ENCODE measurements at regions not wholly inside any gene's neighbourhood (a gene's known extent, or its start where the extent isn't known, plus 50 kb on each side); places are given as distances from the start of the nearest gene placed in this dataset.

DNA sequence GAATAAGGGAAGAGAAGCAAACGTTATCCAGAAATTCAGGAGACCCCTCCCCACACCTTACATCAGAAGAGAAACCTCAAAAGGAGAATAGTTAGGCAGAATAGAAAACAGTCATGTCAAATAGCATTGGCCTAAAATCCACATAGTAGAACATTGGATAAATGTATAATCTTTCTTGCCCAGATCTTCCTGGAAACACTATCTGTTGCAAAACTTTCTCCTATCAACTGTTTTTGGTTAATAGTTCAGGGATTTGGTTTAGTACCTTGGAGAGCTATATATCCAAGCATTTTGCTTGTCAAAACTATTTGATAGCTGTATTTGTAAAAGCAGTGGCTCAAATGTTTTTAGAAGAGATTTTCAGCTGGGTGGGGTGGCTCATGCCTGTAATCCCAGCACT, 74.3 kb upstream of the PHACTR2 start:
- H3K18ac ChIP-seq (ENCODE audit: low read length) = no peak overlapping the region
- no peak overlapping the region for H3K4ac ChIP-seq (ENCODE audit: low read length)
- no peak overlapping the region for H4K91ac ChIP-seq (ENCODE audit: low read depth, low read length, poor library complexity)
- no CpG with 5 or more reads among the region's 1 CpG for WGBS, 2 donors (ENCODE audit: extremely low coverage in 2 of 2, insufficient read length in 2 of 2, insufficient replicate concordance in 1 of 2)
- H3K27me3 ChIP-seq (ENCODE audit: control insufficient read depth in 3 of 3, insufficient read depth in 3 of 3, low read depth in 1 of 3, low read length in 3 of 3) = no peaks in the 10 kb centered on the region
- H3K14ac ChIP-seq (ENCODE audit: low read length) = no peak overlapping the region
- H3K4me2 ChIP-seq (ENCODE audit: insufficient read depth, low read length, poor library complexity, severe bottlenecking) = no peak overlapping the region
- H3K4me3 ChIP-seq (ENCODE audit: low read length in 2 of 2) = no peak overlapping the region
- H3K9ac ChIP-seq (ENCODE audit: low read depth, low read length, poor library complexity) = no peak overlapping the region
- H3K9me3 ChIP-seq (replicated peaks in 1 of 2; ENCODE audit: control insufficient read depth in 2 of 2, insufficient read depth in 1 of 2, low read depth in 1 of 2, low read length in 2 of 2) = no peaks in the 10 kb centered on the region
- H4K8ac ChIP-seq (ENCODE audit: low read depth, low read length) = no peak overlapping the region
- H2BK5ac ChIP-seq (ENCODE audit: low read length) = no peak overlapping the region
- H3K23ac ChIP-seq (ENCODE audit: low read depth, low read length, poor library complexity) = no peak overlapping the region
- H3K79me1 ChIP-seq (ENCODE audit: low read depth, low read length) = no peaks in the 10 kb centered on the region
- no peaks in the 10 kb centered on the region for H3K36me3 ChIP-seq (replicated peaks in 1 of 2; ENCODE audit: control insufficient read depth in 2 of 2, insufficient read depth in 2 of 2, low read length in 2 of 2)
- no peak overlapping the region for H2AFZ ChIP-seq (ENCODE audit: low read length)
- H3K27ac ChIP-seq (replicated peaks; ENCODE audit: low read length) = no peak overlapping the region
- H2BK12ac ChIP-seq (ENCODE audit: low read length) = no peak overlapping the region
- no peak overlapping the region for H2AK5ac ChIP-seq (ENCODE audit: low read depth, low read length)
- peaks cover 0 to 3% of the 10 kb centered on the region in 2 donors for H3K4me1 ChIP-seq (ENCODE audit: control insufficient read depth in 2 of 2, insufficient read depth in 1 of 2, low read depth in 1 of 2, low read length in 2 of 2)
- DNase-seq (ENCODE audit: low spot score) = no peak
- H2BK120ac ChIP-seq (ENCODE audit: low read depth, low read length) = no peak overlapping the region
- H2BK15ac ChIP-seq (ENCODE audit: low read length) = no peak overlapping the region

GRCh38 chr6:143601504-143601903, 76.3 kb upstream of the PHACTR2 start:
- Histone ChIP-seq H4K91ac (ENCODE audit: low read depth, low read length, poor library complexity) (no peak overlapping the region), H2BK5ac (ENCODE audit: low read length) (no peak overlapping the region), H3K4me3 (ENCODE audit: low read length in 2 of 2) (no peak overlapping the region), H3K14ac (ENCODE audit: low read length) (no peak overlapping the region), H3K18ac (ENCODE audit: low read length) (no peak overlapping the region), H3K4me1 (ENCODE audit: control insufficient read depth in 2 of 2, insufficient read depth in 1 of 2, low read depth in 1 of 2, low read length in 2 of 2) (no peaks in the 10 kb centered on the region), H2BK12ac (ENCODE audit: low read length) (no peak overlapping the region), H2BK120ac (ENCODE audit: low read depth, low read length) (no peak overlapping the region), H2BK15ac (ENCODE audit: low read length) (no peak overlapping the region), H3K9me3 (replicated peaks in 1 of 2; ENCODE audit: control insufficient read depth in 2 of 2, insufficient read depth in 1 of 2, low read depth in 1 of 2, low read length in 2 of 2) (no peaks in the 10 kb centered on the region), H4K8ac (ENCODE audit: low read depth, low read length) (no peak overlapping the region), H3K79me1 (ENCODE audit: low read depth, low read length) (no peaks in the 10 kb centered on the region), H3K36me3 (replicated peaks in 1 of 2; ENCODE audit: control insufficient read depth in 2 of 2, insufficient read depth in 2 of 2, low read length in 2 of 2) (no peaks in the 10 kb centered on the region), H2AFZ (ENCODE audit: low read length) (no peak overlapping the region), H3K4me2 (ENCODE audit: insufficient read depth, low read length, poor library complexity, severe bottlenecking) (no peak overlapping the region), H3K27ac (replicated peaks; ENCODE audit: low read length) (no peak overlapping the region), H3K9ac (ENCODE audit: low read depth, low read length, poor library complexity) (no peak overlapping the region), H2AK5ac (ENCODE audit: low read depth, low read length) (no peak overlapping the region), H3K27me3 (ENCODE audit: control insufficient read depth in 3 of 3, insufficient read depth in 3 of 3, low read depth in 1 of 3, low read length in 3 of 3) (no peaks in the 10 kb centered on the region), H3K4ac (ENCODE audit: low read length) (no peak overlapping the region), H3K23ac (ENCODE audit: low read depth, low read length, poor library complexity) (no peak overlapping the region)
- no peak for DNase-seq (ENCODE audit: low spot score)
- no CpG with 5 or more reads among the region's 2 CpGs for WGBS, 2 donors (ENCODE audit: extremely low coverage in 2 of 2, insufficient read length in 2 of 2, insufficient replicate concordance in 1 of 2)

- Histone ChIP-seq H2BK15ac (ENCODE audit: low read length) (no peak overlapping the region), H4K91ac (ENCODE audit: low read depth, low read length, poor library complexity) (no peak overlapping the region), H3K79me1 (ENCODE audit: low read depth, low read length) (no peaks in the 10 kb centered on the region), H2AK5ac (ENCODE audit: low read depth, low read length) (no peak overlapping the region), H3K23ac (ENCODE audit: low read depth, low read length, poor library complexity) (no peak overlapping the region), H3K9ac (ENCODE audit: low read depth, low read length, poor library complexity) (no peak overlapping the region), H3K9me3 (replicated peaks in 1 of 2; ENCODE audit: control insufficient read depth in 2 of 2, insufficient read depth in 1 of 2, low read depth in 1 of 2, low read length in 2 of 2) (no peaks in the 10 kb centered on the region), H4K8ac (ENCODE audit: low read depth, low read length) (no peak overlapping the region), H2BK12ac (ENCODE audit: low read length) (no peak overlapping the region), H2BK5ac (ENCODE audit: low read length) (no peak overlapping the region), H3K4ac (ENCODE audit: low read length) (no peak overlapping the region), H3K4me3 (ENCODE audit: low read length in 2 of 2) (no peak overlapping the region), H3K18ac (ENCODE audit: low read length) (no peak overlapping the region), H3K27me3 (ENCODE audit: control insufficient read depth in 3 of 3, insufficient read depth in 3 of 3, low read depth in 1 of 3, low read length in 3 of 3) (no peaks in the 10 kb centered on the region), H3K27ac (replicated peaks; ENCODE audit: low read length) (no peak overlapping the region), H3K4me1 (ENCODE audit: control insufficient read depth in 2 of 2, insufficient read depth in 1 of 2, low read depth in 1 of 2, low read length in 2 of 2) (no peaks in the 10 kb centered on the region), H3K36me3 (replicated peaks in 1 of 2; ENCODE audit: control insufficient read depth in 2 of 2, insufficient read depth in 2 of 2, low read length in 2 of 2) (no peaks in the 10 kb centered on the region), H3K14ac (ENCODE audit: low read length) (no peak overlapping the region), H2BK120ac (ENCODE audit: low read depth, low read length) (no peak overlapping the region), H2AFZ (ENCODE audit: low read length) (no peak overlapping the region), H3K4me2 (ENCODE audit: insufficient read depth, low read length, poor library complexity, severe bottlenecking) (no peak overlapping the region)
- no CpG with 5 or more reads among the region's 2 CpGs for WGBS, 2 donors (ENCODE audit: extremely low coverage in 2 of 2, insufficient read length in 2 of 2, insufficient replicate concordance in 1 of 2)
- no peak for DNase-seq (ENCODE audit: low spot score)
Measured at GRCh38 chr6:143600821-143601220, 76.9 kb upstream of the PHACTR2 start.

- Histone ChIP-seq H3K4me3 (ENCODE audit: low read length in 2 of 2) (no peak overlapping the region), H3K36me3 (replicated peaks in 1 of 2; ENCODE audit: control insufficient read depth in 2 of 2, insufficient read depth in 2 of 2, low read length in 2 of 2) (no peaks in the 10 kb centered on the region), H2BK15ac (ENCODE audit: low read length) (no peak overlapping the region), H2AK5ac (ENCODE audit: low read depth, low read length) (no peak overlapping the region), H2BK120ac (ENCODE audit: low read depth, low read length) (no peak overlapping the region), H2BK5ac (ENCODE audit: low read length) (no peak overlapping the region), H3K4me2 (ENCODE audit: insufficient read depth, low read length, poor library complexity, severe bottlenecking) (no peak overlapping the region), H3K9me3 (replicated peaks in 1 of 2; ENCODE audit: control insufficient read depth in 2 of 2, insufficient read depth in 1 of 2, low read depth in 1 of 2, low read length in 2 of 2) (no peaks in the 10 kb centered on the region), H3K4ac (ENCODE audit: low read length) (no peak overlapping the region), H3K4me1 (ENCODE audit: control insufficient read depth in 2 of 2, insufficient read depth in 1 of 2, low read depth in 1 of 2, low read length in 2 of 2) (no peaks in the 10 kb centered on the region), H3K27me3 (ENCODE audit: control insufficient read depth in 3 of 3, insufficient read depth in 3 of 3, low read depth in 1 of 3, low read length in 3 of 3) (no peaks in the 10 kb centered on the region), H3K14ac (ENCODE audit: low read length) (no peak overlapping the region), H3K79me1 (ENCODE audit: low read depth, low read length) (no peaks in the 10 kb centered on the region), H2AFZ (ENCODE audit: low read length) (no peak overlapping the region), H4K8ac (ENCODE audit: low read depth, low read length) (no peak overlapping the region), H2BK12ac (ENCODE audit: low read length) (no peak overlapping the region), H4K91ac (ENCODE audit: low read depth, low read length, poor library complexity) (no peak overlapping the region), H3K23ac (ENCODE audit: low read depth, low read length, poor library complexity) (no peak overlapping the region), H3K9ac (ENCODE audit: low read depth, low read length, poor library complexity) (no peak overlapping the region), H3K27ac (replicated peaks; ENCODE audit: low read length) (no peak overlapping the region), H3K18ac (ENCODE audit: low read length) (no peak overlapping the region)
- WGBS, 2 donors (ENCODE audit: extremely low coverage in 2 of 2, insufficient read length in 2 of 2, insufficient replicate concordance in 1 of 2) = no CpG with 5 or more reads among the region's 3 CpGs
- no peak for DNase-seq (ENCODE audit: low spot score)
Measured at GRCh38 chr6:143598466-143599080, 79.2 kb upstream of the PHACTR2 start.
